ENCODE measurements at regions not wholly inside any gene's neighbourhood (a gene's known extent, or its start where the extent isn't known, plus 50 kb on each side); places are given as distances from the start of the nearest gene placed in this dataset.

DNA sequence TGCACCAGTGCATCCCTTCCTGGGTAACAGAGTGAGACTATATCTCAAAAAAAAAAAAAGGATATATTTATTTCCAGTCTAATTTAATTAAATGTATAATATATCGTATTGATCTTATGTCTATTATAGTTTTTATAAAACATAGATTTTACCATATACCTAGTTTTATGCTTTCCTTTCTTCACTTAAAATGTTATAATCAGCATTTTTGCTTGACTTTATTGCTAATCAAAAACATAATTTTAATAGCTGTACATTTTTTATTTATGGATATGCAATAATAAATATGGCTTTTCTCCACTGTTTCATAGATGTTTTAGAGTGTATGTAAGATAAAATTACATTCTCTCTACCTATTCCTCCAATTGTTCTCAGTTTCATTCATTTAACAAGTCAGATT is 958.0 kb downstream of the EPHA4 start:
- TF ChIP-seq SUZ12 (IDR thresholded peaks at IDR 0.05) (no peak), ZNF384 (IDR thresholded peaks at IDR 0.05) (no peak), FOXA1 (IDR thresholded peaks at IDR 0.05) (no peak), LEF1 (IDR thresholded peaks at IDR 0.05; ENCODE audit: borderline replicate concordance) (no peak), BHLHE40 (IDR thresholded peaks at IDR 0.05; ENCODE audit: borderline replicate concordance) (no peak), SP1 (IDR thresholded peaks at IDR 0.05) (no peak), NFRKB (IDR thresholded peaks at IDR 0.05) (no peak), ARNT (IDR thresholded peaks at IDR 0.05) (no peak), L3MBTL2 (conservative IDR thresholded peaks at IDR 0.05) (no peak), HDGF (IDR thresholded peaks at IDR 0.05; ENCODE audit: borderline replicate concordance) (no peak), ELF4 (IDR thresholded peaks at IDR 0.05) (no peak), CTBP1 (IDR thresholded peaks at IDR 0.05; ENCODE audit: borderline replicate concordance) (no peak)
- TF ChIP-seq, protein P1, sequence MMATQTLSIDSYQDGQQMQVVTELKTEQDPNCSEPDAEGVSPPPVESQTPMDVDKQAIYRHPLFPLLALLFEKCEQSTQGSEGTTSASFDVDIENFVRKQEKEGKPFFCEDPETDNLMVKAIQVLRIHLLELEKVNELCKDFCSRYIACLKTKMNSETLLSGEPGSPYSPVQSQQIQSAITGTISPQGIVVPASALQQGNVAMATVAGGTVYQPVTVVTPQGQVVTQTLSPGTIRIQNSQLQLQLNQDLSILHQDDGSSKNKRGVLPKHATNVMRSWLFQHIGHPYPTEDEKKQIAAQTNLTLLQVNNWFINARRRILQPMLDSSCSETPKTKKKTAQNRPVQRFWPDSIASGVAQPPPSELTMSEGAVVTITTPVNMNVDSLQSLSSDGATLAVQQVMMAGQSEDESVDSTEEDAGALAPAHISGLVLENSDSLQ (IDR thresholded peaks at IDR 0.05): no peak
- CTCF ChIA-PET: no interaction called here
- no peak for DNase-seq (ENCODE audit: extremely low spot score)
- POLR2A ChIA-PET: no interaction called here

DNA sequence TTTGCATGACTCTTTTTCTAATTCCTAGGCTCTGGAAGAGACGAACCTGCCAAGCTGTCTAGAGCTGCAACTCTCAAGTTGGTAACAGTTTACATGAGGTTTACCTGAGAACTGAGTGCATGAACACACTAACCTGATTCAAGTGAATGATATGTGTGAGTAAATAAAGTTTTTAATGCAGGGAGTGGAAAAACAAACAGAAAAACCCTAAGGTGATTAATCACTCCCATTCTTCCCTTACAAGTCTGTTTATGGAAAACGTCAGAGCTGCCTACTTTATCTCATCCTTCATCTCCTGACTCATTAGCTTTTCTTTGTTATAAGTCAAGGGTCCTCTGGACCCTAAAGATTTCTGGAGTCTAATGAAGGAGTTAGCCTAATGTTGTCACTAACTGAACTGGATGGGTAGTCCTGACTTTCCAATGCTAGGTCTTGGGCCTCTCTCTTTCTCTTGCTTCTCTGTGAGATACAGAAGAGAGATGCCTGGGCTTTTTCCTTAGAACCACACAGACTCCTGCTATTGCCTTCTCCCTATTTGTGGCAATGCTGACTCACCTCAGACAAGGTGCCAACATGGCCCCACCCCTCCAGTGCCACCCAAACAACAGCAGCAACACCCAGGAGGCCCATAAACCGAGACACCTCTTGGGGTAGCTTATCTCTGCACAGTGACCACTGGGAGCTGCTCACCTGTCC is 952.4 kb downstream of the EPHA4 start:
- DNase-seq (ENCODE audit: extremely low spot score): no peak
- no peak for TF ChIP-seq TARDBP (IDR thresholded peaks at IDR 0.05)
- TF ChIP-seq LEF1 (IDR thresholded peaks at IDR 0.05; ENCODE audit: borderline replicate concordance): no peak
- TF ChIP-seq ELF4 (IDR thresholded peaks at IDR 0.05): no peak
- no peak for TF ChIP-seq ZNF384 (IDR thresholded peaks at IDR 0.05)
- no peak for TF ChIP-seq L3MBTL2 (conservative IDR thresholded peaks at IDR 0.05)
- TF ChIP-seq SP1 (IDR thresholded peaks at IDR 0.05): no peak
- no peak for TF ChIP-seq NFRKB (IDR thresholded peaks at IDR 0.05)
- no peak for TF ChIP-seq CTBP1 (IDR thresholded peaks at IDR 0.05; ENCODE audit: borderline replicate concordance)
- TF ChIP-seq, protein P1 (IDR thresholded peaks at IDR 0.05): no peak
- TF ChIP-seq FOXM1 (IDR thresholded peaks at IDR 0.05; ENCODE audit: borderline replicate concordance): no peak
- no peak for TF ChIP-seq HDGF (IDR thresholded peaks at IDR 0.05; ENCODE audit: borderline replicate concordance)
- no peak for TF ChIP-seq FOXK2 (IDR thresholded peaks at IDR 0.05)
- TF ChIP-seq FOXA1 (IDR thresholded peaks at IDR 0.05): no peak
- TF ChIP-seq SUZ12 (IDR thresholded peaks at IDR 0.05): no peak
- ChIA-PET POLR2A (no interaction called here), CTCF (no interaction called here)

DNA sequence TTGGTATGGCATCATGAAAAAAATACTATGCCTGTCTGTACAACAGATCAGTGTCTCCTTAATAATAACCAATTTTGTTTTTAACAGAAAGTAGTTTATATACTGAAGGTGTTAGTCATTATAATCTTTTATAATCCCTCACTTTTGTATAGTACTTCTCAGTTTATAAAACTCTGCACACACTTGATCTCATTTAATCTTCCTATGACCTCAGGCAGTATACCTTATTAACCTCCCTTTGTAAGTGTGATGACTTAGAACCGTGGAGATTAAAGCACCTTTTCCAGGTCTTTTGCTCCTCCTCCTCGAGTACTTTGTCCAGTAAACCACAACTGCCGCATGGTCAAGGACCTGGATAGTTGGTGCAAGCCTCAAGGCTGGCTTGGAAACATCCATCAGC is 945.5 kb downstream of the EPHA4 start:
- no peak for TF ChIP-seq NFRKB (IDR thresholded peaks at IDR 0.05)
- no peak for TF ChIP-seq CTBP1 (IDR thresholded peaks at IDR 0.05; ENCODE audit: borderline replicate concordance)
- TF ChIP-seq LEF1 (IDR thresholded peaks at IDR 0.05; ENCODE audit: borderline replicate concordance): no peak
- TF ChIP-seq SP1 (IDR thresholded peaks at IDR 0.05): no peak
- TF ChIP-seq TARDBP (IDR thresholded peaks at IDR 0.05): no peak
- TF ChIP-seq, protein P1 (IDR thresholded peaks at IDR 0.05): no peak
- TF ChIP-seq ELF4 (IDR thresholded peaks at IDR 0.05): no peak
- no peak for TF ChIP-seq ZNF384 (IDR thresholded peaks at IDR 0.05)
- no peak for TF ChIP-seq L3MBTL2 (conservative IDR thresholded peaks at IDR 0.05)
- TF ChIP-seq FOXK2 (IDR thresholded peaks at IDR 0.05): no peak
- TF ChIP-seq FOXA1 (IDR thresholded peaks at IDR 0.05): no peak
- TF ChIP-seq SUZ12 (IDR thresholded peaks at IDR 0.05): no peak
- TF ChIP-seq BHLHE40 (IDR thresholded peaks at IDR 0.05; ENCODE audit: borderline replicate concordance): no peak
- TF ChIP-seq ARNT (IDR thresholded peaks at IDR 0.05): no peak
- TF ChIP-seq HDGF (IDR thresholded peaks at IDR 0.05; ENCODE audit: borderline replicate concordance): no peak
- TF ChIP-seq FOXM1 (IDR thresholded peaks at IDR 0.05; ENCODE audit: borderline replicate concordance): no peak
- ChIA-PET POLR2A (no interaction called here), CTCF (no interaction called here)
- no peak for DNase-seq (ENCODE audit: extremely low spot score)

DNA sequence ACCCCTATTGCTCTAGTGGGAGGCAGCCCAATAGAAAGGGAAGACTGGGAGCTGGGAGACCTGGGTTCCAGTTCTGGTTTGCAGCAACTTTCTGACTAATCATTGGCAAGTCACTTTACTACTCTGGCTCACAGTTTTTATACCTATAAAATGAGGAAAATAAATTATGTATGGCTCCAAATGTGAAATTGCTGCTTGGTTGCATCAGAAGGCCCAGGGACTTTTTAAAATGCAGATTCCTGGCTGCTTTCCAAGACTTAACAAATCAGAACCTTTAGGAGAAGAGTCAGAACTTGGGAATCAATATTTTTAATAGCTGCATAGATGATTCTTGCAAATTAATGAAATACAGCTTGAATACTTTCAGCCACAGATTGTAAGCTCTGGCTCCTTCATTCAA is 943.9 kb downstream of the EPHA4 start:
- ChIA-PET CTCF (no interaction called here), POLR2A (no interaction called here)
- no peak for DNase-seq (ENCODE audit: extremely low spot score)
- TF ChIP-seq CTBP1 (IDR thresholded peaks at IDR 0.05; ENCODE audit: borderline replicate concordance) (no peak), FOXM1 (IDR thresholded peaks at IDR 0.05; ENCODE audit: borderline replicate concordance) (no peak), ZNF384 (IDR thresholded peaks at IDR 0.05) (no peak), SP1 (IDR thresholded peaks at IDR 0.05) (no peak), HDGF (IDR thresholded peaks at IDR 0.05; ENCODE audit: borderline replicate concordance) (no peak), ARNT (IDR thresholded peaks at IDR 0.05) (no peak), NFRKB (IDR thresholded peaks at IDR 0.05) (no peak), TARDBP (IDR thresholded peaks at IDR 0.05) (no peak), FOXK2 (IDR thresholded peaks at IDR 0.05) (no peak), SUZ12 (IDR thresholded peaks at IDR 0.05) (no peak), ELF4 (IDR thresholded peaks at IDR 0.05) (no peak), FOXA1 (IDR thresholded peaks at IDR 0.05) (no peak), L3MBTL2 (conservative IDR thresholded peaks at IDR 0.05) (no peak), BHLHE40 (IDR thresholded peaks at IDR 0.05; ENCODE audit: borderline replicate concordance) (no peak), LEF1 (IDR thresholded peaks at IDR 0.05; ENCODE audit: borderline replicate concordance) (no peak)
- TF ChIP-seq, protein P1 (IDR thresholded peaks at IDR 0.05): no peak

DNA sequence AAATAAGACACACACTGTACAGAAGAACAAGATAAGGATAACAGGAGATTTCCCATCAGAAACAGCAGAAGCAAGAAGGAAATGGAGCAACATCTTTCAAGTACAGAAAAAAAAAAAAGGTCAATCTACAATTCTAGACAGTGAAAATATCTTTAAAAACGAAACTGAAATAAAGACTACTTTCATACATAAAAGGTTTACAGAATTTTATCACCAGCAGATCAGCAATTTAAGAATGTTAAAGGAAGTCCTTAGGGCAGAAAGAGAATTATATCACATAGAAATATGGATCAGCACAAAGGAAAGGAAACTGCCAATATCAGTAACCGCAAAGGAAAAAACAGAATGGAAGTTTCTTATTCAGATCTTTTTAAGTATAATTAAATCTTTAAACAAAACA is 931.0 kb downstream of the EPHA4 start:
- CTCF ChIA-PET: no interaction called here
- no peak for TF ChIP-seq SP1 (IDR thresholded peaks at IDR 0.05)
- TF ChIP-seq, protein P1 (IDR thresholded peaks at IDR 0.05): no peak
- TF ChIP-seq TARDBP (IDR thresholded peaks at IDR 0.05): no peak
- TF ChIP-seq SUZ12 (IDR thresholded peaks at IDR 0.05): no peak
- TF ChIP-seq L3MBTL2 (conservative IDR thresholded peaks at IDR 0.05): no peak
- no peak for TF ChIP-seq BHLHE40 (IDR thresholded peaks at IDR 0.05; ENCODE audit: borderline replicate concordance)
- TF ChIP-seq FOXA1 (IDR thresholded peaks at IDR 0.05): no peak
- no peak for TF ChIP-seq FOXM1 (IDR thresholded peaks at IDR 0.05; ENCODE audit: borderline replicate concordance)
- no peak for TF ChIP-seq CTBP1 (IDR thresholded peaks at IDR 0.05; ENCODE audit: borderline replicate concordance)
- TF ChIP-seq FOXK2 (IDR thresholded peaks at IDR 0.05): no peak
- TF ChIP-seq HDGF (IDR thresholded peaks at IDR 0.05; ENCODE audit: borderline replicate concordance): no peak
- TF ChIP-seq ZNF384 (IDR thresholded peaks at IDR 0.05): no peak
- TF ChIP-seq ELF4 (IDR thresholded peaks at IDR 0.05): no peak
- TF ChIP-seq NFRKB (IDR thresholded peaks at IDR 0.05): no peak
- TF ChIP-seq ARNT (IDR thresholded peaks at IDR 0.05): no peak
- TF ChIP-seq LEF1 (IDR thresholded peaks at IDR 0.05; ENCODE audit: borderline replicate concordance): no peak
- no peak for DNase-seq (ENCODE audit: extremely low spot score)
- POLR2A ChIA-PET: no interaction called here

Measured in HEK293T (cell line).